ENCODE measurements at regions not wholly inside any gene's neighbourhood (a gene's known extent, or its start where the extent isn't known, plus 50 kb on each side); places are given as distances from the start of the nearest gene placed in this dataset.

DNA sequence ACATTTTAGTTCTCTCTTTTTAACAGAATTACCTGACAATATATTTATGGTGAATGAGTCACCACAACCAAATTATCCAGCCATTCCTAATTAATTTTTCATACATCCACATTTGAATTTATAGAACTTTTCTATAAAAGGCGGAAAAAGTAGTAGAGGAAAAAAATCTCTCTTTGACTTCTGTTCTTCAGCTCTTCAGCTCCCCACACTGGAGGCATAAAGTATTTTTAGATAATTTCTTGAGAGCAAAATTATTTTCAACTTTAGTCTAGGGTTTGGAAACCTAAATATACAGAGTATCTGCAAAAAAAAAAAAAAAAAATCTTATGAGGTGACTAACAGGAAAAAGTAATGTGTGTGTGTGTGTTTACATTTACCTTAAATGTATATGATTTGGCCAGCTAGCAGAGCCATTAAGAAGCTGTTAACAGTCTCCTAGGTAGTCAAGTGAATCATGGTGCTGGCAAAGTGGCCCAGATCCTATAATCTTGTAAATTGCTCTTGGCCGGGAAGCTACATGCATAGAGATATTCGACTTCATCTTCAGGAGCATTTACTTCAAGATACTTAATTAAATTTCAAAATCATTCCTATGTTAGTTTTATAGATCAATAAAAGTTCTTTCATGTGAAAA, 383.1 kb upstream of the STEAP1 start:
- no peak overlapping the region for H3K4me3 Mint-ChIP-seq
- H3K4me1 Mint-ChIP-seq: no peaks in the 10 kb centered on the region
- no peak overlapping the region for H3K27ac Mint-ChIP-seq
- peaks cover 0 to 4% (median 0%) of the 10 kb centered on the region in 3 donors for H3K9me3 Mint-ChIP-seq
- H3K36me3 Mint-ChIP-seq: no peaks in the 10 kb centered on the region
- no peaks in the 10 kb centered on the region for H3K27me3 Mint-ChIP-seq

DNA sequence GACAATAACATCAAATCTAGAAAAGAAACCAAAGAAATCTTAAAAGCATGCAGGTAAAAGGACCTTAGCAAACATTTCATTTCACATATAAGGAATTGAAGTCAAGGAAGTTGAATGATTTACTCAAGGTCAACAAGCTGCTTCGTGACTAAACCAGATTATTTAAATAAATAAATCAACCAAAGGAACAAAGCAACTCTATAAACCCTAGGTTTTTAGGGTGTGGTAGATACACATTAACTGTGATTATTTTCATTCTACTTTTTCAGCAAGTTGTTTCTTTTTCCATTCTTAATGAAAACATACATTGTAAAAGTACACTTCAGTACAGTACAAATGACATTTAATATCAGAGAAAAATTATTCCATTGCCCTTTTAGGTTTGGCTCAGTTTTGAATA, 382.0 kb upstream of the STEAP1 start:
- H3K27ac Mint-ChIP-seq: no peak overlapping the region
- no peaks in the 10 kb centered on the region for H3K36me3 Mint-ChIP-seq
- peaks cover 0 to 6% (median 0%) of the 10 kb centered on the region in 3 donors for H3K9me3 Mint-ChIP-seq
- no peaks in the 10 kb centered on the region for H3K27me3 Mint-ChIP-seq
- H3K4me3 Mint-ChIP-seq: no peak overlapping the region
- H3K4me1 Mint-ChIP-seq: no peaks in the 10 kb centered on the region

DNA sequence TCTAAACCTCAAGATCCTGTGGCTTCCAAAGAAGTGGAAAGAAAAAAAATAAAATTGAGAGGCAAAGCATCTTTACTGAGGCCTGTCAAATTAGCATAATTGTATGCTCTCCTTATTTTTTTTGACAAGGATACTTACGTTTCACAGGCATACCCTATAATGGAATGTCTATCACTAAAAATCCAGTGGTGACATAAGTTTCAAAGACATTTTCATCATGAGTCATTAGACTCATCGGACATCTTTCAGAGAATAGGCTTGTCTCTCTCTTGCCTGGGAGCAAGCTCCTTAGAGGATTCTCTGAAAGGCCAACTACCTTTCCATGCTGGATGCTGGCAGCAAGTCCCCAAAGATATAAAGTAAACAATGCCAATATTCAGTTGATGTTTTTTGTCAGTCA, 380.7 kb upstream of the STEAP1 start:
- Mint-ChIP-seq H3K9me3 (peaks cover 0 to 5% (median 0%) of the 10 kb centered on the region in 3 donors), H3K4me1 (no peaks in the 10 kb centered on the region), H3K27me3 (no peaks in the 10 kb centered on the region), H3K27ac (no peak overlapping the region), H3K4me3 (no peak overlapping the region), H3K36me3 (no peaks in the 10 kb centered on the region)

DNA sequence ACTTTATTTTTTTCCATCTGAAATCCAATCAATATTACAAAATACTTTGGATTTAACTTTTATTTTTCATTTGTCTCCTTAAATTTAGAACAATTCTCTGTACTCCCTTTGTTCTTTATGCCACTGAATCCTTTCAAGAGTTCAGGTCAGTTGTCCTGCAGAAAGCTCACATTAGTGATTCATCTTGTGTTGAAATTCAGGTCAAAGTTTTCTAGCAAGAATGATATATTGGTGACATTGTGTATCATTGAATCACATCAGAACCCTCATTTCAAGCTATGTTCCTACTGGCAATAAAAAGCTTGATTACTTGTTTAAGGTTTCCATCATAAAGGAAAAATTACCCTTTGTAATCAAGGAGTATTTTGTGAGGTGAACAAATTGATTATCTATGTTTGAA, 378.8 kb upstream of the STEAP1 start:
- Mint-ChIP-seq H3K9me3 (peaks cover 2 to 7% (median 3%) of the 10 kb centered on the region in 3 donors), H3K4me3 (no peak overlapping the region), H3K4me1 (no peaks in the 10 kb centered on the region), H3K36me3 (no peaks in the 10 kb centered on the region), H3K27ac (no peak overlapping the region), H3K27me3 (no peaks in the 10 kb centered on the region)

DNA sequence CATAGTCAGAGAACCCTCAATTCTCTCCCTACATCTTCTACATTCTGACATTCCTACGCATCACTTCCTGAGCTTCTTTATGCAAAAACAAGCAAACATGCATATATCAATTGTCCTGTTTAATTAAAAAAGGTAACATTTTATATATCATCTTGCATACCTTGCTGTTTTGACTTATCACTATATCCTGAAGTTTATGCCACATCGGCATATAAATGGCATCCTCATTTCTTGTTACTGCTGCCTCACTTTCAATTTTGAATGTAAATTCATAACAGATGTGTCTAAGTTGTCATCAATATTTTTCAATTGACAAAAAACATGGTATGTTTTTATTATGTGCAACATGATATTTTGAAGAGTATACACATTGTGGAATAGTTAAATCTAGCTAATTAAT, 377.3 kb upstream of the STEAP1 start:
- H3K4me1 Mint-ChIP-seq: no peaks in the 10 kb centered on the region
- no peaks in the 10 kb centered on the region for H3K36me3 Mint-ChIP-seq
- peaks cover 2 to 10% (median 8%) of the 10 kb centered on the region in 3 donors for H3K9me3 Mint-ChIP-seq
- H3K4me3 Mint-ChIP-seq: no peak overlapping the region
- H3K27ac Mint-ChIP-seq: no peak overlapping the region
- no peaks in the 10 kb centered on the region for H3K27me3 Mint-ChIP-seq

DNA sequence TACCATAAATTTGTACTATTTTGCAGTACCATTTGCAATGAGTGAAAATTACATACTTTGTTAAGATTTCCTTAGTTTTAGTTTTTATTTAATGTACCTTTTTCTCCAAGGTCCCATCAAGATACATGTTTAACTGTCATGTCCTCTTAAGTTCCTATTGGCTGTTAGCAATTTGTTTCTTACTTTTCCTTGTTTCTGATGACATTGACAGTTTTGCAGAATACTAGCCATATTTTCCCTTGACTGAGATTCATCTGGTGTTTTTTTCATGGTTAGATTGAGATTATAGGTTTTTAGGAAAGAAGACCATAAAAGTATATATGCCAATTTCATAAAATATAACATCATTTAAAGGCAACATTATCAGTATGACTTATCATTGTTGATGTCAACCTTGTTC, 376.8 kb upstream of the STEAP1 start:
- no peaks in the 10 kb centered on the region for H3K27me3 Mint-ChIP-seq
- no peaks in the 10 kb centered on the region for H3K4me1 Mint-ChIP-seq
- no peak overlapping the region for H3K27ac Mint-ChIP-seq
- H3K36me3 Mint-ChIP-seq: no peaks in the 10 kb centered on the region
- peaks cover 2 to 10% (median 9%) of the 10 kb centered on the region in 3 donors for H3K9me3 Mint-ChIP-seq
- no peak overlapping the region for H3K4me3 Mint-ChIP-seq

DNA sequence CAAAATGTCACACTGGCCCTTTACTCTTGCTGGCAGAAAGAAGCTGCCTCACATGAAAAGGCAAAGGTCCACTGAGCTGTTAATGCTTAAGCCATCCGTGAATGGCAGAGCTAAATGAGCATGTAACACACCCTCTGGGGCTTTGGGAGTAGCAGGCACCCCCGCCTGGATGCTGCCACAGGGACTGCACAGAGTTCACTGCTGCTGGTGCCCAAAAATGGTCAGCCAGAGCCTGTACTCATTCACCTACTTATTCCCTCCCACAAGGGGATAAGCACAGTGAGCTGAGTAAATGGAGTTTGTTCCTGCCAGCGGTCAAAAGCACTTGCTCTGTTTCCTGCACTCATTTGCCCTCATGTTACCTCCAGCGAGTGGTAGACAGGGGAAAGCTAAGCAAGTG, 374.0 kb upstream of the STEAP1 start:
- H3K27ac Mint-ChIP-seq: no peak overlapping the region
- no peak overlapping the region for H3K4me3 Mint-ChIP-seq
- H3K27me3 Mint-ChIP-seq: no peaks in the 10 kb centered on the region
- no peaks in the 10 kb centered on the region for H3K4me1 Mint-ChIP-seq
- H3K9me3 Mint-ChIP-seq: peaks cover 4 to 12% (median 8%) of the 10 kb centered on the region in 3 donors
- no peaks in the 10 kb centered on the region for H3K36me3 Mint-ChIP-seq

DNA sequence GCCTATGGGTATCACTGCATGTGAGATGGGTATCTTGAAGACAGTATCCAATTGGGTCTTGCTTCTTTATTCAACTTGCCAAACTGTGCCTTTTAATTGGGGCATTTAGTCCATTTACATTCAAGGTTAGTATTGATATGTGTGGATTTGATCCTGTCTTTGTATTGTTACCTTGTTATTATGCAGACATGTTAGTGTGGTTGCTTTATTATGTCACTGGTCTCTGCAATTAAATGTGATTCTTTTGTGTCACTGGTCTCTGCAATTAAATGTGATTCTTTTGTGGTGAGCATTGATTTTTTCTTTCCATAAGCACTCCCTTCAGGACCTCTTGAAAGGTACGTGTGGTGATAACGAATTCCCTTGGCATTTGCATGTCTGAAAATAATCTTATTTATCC, 357.8 kb upstream of the STEAP1 start:
- no peaks in the 10 kb centered on the region for H3K27me3 Mint-ChIP-seq
- H3K27ac Mint-ChIP-seq: no peak overlapping the region
- no peaks in the 10 kb centered on the region for H3K36me3 Mint-ChIP-seq
- no peak overlapping the region for H3K4me3 Mint-ChIP-seq
- no peaks in the 10 kb centered on the region for H3K4me1 Mint-ChIP-seq
- H3K9me3 Mint-ChIP-seq: peaks cover 0 to 10% (median 3%) of the 10 kb centered on the region in 3 donors

DNA sequence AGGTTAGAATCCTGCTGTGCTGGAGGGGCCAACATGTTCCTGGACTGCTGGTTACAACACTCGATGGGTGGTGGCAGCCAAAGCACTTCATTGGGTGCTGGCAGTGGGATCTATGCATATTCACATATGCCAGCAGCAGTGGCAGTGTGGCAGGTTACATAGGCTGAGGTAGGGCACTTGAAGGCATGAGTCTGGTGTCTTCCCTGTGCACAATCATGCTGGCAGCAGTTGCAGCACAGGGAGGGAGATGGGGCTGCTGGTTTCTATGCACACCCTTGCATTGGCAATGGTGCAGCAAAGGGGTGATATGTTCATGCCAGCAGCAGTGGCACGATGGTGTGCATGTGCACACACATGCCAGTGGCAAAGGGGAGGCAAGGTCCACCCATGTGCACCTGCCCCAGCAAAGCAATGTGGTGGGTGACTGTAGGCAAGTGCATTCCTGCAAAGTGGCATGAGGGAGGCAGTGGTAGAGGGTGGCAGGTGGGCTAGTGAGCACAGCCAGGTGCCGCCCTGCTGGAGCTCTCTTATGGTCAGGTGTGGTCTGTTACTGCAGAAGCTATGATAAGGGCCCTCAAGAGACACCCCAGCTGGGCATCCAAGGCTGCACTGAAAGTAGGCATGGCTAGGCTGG, 356.2 kb upstream of the STEAP1 start:
- Mint-ChIP-seq H3K27me3 (no peaks in the 10 kb centered on the region), H3K9me3 (peaks cover 3 to 8% (median 8%) of the 10 kb centered on the region in 3 donors), H3K27ac (no peak overlapping the region), H3K36me3 (no peaks in the 10 kb centered on the region), H3K4me1 (no peaks in the 10 kb centered on the region), H3K4me3 (no peak overlapping the region)

DNA sequence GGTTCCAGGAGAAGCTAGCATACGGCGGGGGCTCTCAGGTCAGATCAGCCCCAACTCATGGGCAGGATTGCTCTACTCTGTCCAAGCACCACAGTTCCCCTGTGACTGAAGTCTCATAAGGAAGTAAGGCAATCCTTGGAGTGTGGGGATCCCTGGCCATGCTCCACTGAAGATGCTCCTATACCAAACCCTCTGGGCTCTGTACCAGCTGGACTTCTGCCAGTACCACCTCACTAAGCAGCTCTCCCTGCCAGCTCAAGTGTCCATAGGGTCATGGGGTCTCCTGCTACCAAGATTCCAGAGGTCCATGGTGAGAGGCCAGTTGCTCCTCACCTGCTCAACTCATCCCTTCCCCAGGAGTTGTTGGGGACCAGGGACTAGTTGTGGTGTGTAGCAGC, 355.7 kb upstream of the STEAP1 start:
- Mint-ChIP-seq H3K27ac (no peak overlapping the region), H3K4me1 (no peaks in the 10 kb centered on the region), H3K9me3 (peaks cover 1 to 14% (median 8%) of the 10 kb centered on the region in 3 donors), H3K4me3 (no peak overlapping the region), H3K36me3 (no peaks in the 10 kb centered on the region), H3K27me3 (no peaks in the 10 kb centered on the region)

DNA sequence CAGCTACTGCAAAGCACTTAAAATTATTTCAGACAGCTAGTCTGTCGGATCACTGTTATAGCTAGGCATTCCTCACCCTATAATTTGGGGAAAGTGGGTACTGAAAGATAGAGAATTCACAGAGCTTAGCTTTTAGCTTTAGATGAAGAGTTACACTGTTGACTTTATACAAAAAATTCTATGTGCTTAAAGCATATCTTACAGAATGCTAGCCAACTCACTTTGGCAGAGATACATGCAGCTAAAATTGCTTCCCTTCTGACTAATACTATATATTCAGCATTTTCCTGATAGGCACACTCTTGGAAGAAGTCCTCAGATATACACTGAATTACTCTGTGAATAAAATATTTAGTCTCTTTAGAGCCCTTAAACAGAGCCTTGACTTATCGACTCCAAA, 353.5 kb upstream of the STEAP1 start:
- no peaks in the 10 kb centered on the region for H3K27me3 Mint-ChIP-seq
- H3K36me3 Mint-ChIP-seq: no peaks in the 10 kb centered on the region
- H3K9me3 Mint-ChIP-seq: peaks cover 1 to 25% (median 7%) of the 10 kb centered on the region in 3 donors
- no peak overlapping the region for H3K4me3 Mint-ChIP-seq
- H3K27ac Mint-ChIP-seq: no peak overlapping the region
- H3K4me1 Mint-ChIP-seq: peaks cover 0 to 2% (median 0%) of the 10 kb centered on the region in 3 donors

DNA sequence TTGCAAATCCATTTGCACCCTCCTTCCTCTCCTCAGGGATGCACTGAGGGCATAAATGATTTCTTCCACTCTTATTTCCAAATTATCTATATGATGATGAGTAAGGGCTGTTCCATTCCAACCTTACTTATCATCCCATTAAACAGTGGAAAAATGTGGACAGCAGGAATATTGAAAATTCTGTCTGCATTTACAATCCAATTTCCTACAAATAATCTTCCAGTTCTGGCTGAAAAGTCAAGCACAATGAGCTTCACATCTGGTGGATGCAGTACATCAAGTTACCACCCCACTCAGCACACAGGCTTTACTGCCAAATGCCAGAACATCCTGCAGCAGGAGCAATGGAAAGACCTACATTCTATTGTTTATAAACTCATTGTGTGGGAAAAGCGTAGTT, 345.0 kb upstream of the STEAP1 start:
- Mint-ChIP-seq H3K27ac (no peak overlapping the region), H3K9me3 (peaks cover 0 to 17% (median 8%) of the 10 kb centered on the region in 3 donors), H3K36me3 (no peaks in the 10 kb centered on the region), H3K4me1 (peaks cover 0 to 2% (median 0%) of the 10 kb centered on the region in 3 donors), H3K27me3 (no peaks in the 10 kb centered on the region), H3K4me3 (no peak overlapping the region)

DNA sequence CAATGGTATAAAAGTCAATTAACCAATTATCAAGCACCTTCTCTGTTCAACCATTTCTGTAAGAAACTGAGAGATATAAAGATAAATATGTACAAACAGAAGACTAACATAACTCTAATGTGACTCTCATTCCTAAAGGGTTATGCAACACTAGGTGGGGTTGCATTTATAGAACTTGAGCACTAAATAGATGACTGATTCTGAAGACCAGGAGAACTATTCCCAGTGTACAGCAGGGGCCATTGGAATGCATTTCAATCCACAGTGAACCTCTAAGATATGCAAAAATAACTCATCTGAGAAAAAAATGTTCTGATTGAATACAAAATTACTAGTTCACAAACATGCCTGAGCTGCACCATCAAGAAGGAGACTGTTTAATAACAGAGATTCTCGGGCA, 341.2 kb upstream of the STEAP1 start:
- H3K4me1 Mint-ChIP-seq: no peaks in the 10 kb centered on the region
- peaks cover 2 to 8% (median 7%) of the 10 kb centered on the region in 3 donors for H3K9me3 Mint-ChIP-seq
- H3K4me3 Mint-ChIP-seq: no peak overlapping the region
- no peak overlapping the region for H3K27ac Mint-ChIP-seq
- H3K36me3 Mint-ChIP-seq: no peaks in the 10 kb centered on the region
- no peaks in the 10 kb centered on the region for H3K27me3 Mint-ChIP-seq

DNA sequence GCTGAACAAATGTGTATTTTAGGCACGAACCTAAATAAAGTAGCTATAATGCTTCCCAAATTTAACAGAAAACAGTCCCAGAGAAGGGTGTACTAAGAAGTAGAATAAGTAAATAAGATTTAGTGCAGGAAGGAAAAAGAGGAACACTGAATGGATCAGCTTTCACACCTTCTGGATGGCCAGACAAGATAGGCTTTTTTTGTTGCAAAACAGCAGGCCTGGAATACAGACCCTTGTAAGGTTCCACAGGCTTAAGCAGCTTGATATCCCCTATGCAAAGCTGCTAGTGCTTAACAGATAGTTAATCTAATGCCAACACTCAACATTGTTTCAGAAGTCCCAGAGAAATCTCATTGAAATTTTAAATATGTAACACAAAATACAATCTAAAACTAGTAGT, 328.1 kb upstream of the STEAP1 start:
- no peaks in the 10 kb centered on the region for H3K4me1 Mint-ChIP-seq
- no peak overlapping the region for H3K27ac Mint-ChIP-seq
- no peak overlapping the region for H3K4me3 Mint-ChIP-seq
- H3K9me3 Mint-ChIP-seq: peaks cover 0 to 2% (median 2%) of the 10 kb centered on the region in 3 donors
- H3K27me3 Mint-ChIP-seq: no peaks in the 10 kb centered on the region
- H3K36me3 Mint-ChIP-seq: no peaks in the 10 kb centered on the region

DNA sequence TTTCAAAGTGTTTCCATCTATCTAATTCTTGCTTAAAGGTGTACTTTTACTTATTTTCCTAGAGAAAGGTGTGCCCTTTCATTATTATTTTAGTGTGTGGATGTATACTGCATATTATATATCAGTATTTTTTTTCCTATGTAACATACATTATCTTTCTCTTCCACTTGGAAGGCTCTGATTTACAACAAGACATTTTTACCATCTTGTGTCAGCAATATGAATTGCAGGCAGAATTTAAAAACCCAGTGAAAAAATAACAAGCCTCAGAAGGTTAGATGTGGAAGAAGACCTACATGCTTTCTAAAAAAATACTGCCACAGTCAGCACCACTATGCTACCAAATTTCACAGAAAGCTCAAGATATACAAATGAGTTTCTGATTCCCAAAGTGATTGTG, 327.7 kb upstream of the STEAP1 start:
- Mint-ChIP-seq H3K27ac (no peak overlapping the region), H3K9me3 (peaks cover 0 to 2% (median 2%) of the 10 kb centered on the region in 3 donors), H3K4me3 (no peak overlapping the region), H3K27me3 (no peaks in the 10 kb centered on the region), H3K36me3 (no peaks in the 10 kb centered on the region), H3K4me1 (no peaks in the 10 kb centered on the region)

DNA sequence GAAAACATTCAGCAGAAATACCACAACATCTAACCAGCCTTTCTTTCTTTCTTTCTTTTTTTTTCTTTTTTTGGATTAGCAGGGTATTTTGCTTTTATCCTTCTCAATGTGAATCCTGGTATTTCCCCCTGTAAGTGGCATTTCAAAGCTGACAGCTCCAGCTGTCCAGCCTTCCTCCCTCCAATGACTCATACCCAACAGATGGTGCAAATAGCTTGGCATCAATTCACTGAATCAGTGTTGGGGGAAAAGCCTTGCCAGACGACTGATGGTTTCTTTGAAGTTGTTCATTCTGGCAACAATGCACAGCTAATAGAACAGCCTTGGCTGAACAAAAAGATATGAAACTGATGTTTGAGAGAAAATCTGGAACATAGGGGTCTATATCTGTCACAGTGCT, 316.8 kb upstream of the STEAP1 start:
- Mint-ChIP-seq H3K4me3 (no peak overlapping the region), H3K27ac (no peak overlapping the region), H3K9me3 (no peaks in the 10 kb centered on the region), H3K36me3 (no peaks in the 10 kb centered on the region), H3K27me3 (no peaks in the 10 kb centered on the region), H3K4me1 (peaks cover 0 to 1% (median 0%) of the 10 kb centered on the region in 3 donors)

All from IgD-negative memory B cell (primary cell).